Bronchial epithelial cell (primary cell): ENCODE measurements at regions not wholly inside any gene's neighbourhood (a gene's known extent, or its start where the extent isn't known, plus 50 kb on each side); places are given as distances from the start of the nearest gene placed in this dataset.

Experiments
- DNase-seq: peaks from one replicate; pipeline ENCODE4 v3.0.0-alpha.2; 2010; ENCODE audit warnings: low read depth
- FAIRE-seq: peaks from 2 replicates; lab custom pipeline; 2011; peaks lifted over from hg19 to GRCh38; lab: Jason Lieb, UNC
- H3K27me3 ChIP-seq: 2 replicates; pipeline ENCODE4 v1.5.1; 2011; ENCODE audit warnings: low read length; ENCODE audit not compliant: control insufficient read depth, insufficient read depth
- H3K36me3 ChIP-seq: 2 replicates; pipeline ENCODE4 v1.5.1; 2011; ENCODE audit warnings: low read length; ENCODE audit not compliant: control insufficient read depth, insufficient read depth
- H3K4me3 ChIP-seq: 2 replicates; pipeline ENCODE4 v1.5.1; 2011; ENCODE audit warnings: mild to moderate bottlenecking, low read depth, low read length, control low read depth
- TF ChIP-seq, protein P1 (sequence below): IDR thresholded peaks from 2 replicates; pipeline ENCODE4 v1.5.1; 2011; ENCODE audit warnings: mild to moderate bottlenecking, moderate library complexity, low read length, control low read depth, inconsistent platforms; ENCODE audit not compliant: insufficient read depth, severe bottlenecking

DNA sequence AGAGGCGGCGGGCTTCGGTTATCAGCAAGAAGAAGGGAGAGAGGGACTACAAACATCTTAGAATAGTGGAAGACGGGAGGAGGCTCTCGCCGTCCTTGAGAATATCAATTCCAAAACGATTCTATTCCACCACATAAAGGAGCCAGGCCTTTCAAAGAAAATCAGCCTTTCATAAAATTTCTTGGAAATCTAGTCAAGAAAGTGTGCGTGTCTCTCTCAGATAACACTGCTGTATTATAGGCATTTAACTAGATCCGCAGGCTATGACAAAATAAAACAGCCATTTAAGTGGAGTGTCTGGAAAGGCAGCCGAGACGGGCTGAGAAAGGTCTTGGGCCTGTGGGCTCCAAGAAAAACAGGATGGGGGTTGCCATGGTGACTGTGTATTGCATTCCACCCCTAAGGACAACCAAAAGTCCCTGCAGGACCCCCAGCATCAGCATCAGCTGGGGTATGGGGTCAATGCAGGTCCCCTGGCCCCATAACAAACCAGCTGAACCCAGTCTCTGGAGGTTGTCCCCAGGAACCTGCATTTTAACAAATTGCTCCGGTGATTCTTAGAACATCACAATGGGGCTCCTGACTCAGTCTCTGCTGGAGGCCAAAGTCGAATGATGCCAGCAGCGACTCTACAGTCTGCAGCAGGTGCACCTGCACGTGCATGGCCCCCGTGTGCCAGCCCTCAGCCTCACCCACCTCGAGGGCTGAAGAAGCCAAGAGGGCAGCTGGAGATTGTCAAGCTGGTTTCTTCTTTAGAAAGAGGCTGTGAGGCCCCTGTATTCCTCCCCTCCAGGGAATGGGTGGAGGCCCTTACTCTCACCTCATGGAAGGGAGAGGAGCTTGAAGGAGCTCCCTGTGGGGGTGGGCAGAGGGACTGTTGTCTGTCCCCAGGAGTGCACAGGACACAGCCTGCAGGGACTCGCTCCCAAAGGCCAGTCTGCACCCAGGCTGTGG is 287.4 kb downstream of the NPHP4 start:
- FAIRE-seq: no peak
- TF ChIP-seq, protein P1, sequence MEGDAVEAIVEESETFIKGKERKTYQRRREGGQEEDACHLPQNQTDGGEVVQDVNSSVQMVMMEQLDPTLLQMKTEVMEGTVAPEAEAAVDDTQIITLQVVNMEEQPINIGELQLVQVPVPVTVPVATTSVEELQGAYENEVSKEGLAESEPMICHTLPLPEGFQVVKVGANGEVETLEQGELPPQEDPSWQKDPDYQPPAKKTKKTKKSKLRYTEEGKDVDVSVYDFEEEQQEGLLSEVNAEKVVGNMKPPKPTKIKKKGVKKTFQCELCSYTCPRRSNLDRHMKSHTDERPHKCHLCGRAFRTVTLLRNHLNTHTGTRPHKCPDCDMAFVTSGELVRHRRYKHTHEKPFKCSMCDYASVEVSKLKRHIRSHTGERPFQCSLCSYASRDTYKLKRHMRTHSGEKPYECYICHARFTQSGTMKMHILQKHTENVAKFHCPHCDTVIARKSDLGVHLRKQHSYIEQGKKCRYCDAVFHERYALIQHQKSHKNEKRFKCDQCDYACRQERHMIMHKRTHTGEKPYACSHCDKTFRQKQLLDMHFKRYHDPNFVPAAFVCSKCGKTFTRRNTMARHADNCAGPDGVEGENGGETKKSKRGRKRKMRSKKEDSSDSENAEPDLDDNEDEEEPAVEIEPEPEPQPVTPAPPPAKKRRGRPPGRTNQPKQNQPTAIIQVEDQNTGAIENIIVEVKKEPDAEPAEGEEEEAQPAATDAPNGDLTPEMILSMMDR: no peak
- Histone ChIP-seq H3K4me3 (no peak overlapping the region), H3K36me3 (no peaks in the 10 kb centered on the region), H3K27me3 (no peaks in the 10 kb centered on the region)
- no peak for DNase-seq

DNA sequence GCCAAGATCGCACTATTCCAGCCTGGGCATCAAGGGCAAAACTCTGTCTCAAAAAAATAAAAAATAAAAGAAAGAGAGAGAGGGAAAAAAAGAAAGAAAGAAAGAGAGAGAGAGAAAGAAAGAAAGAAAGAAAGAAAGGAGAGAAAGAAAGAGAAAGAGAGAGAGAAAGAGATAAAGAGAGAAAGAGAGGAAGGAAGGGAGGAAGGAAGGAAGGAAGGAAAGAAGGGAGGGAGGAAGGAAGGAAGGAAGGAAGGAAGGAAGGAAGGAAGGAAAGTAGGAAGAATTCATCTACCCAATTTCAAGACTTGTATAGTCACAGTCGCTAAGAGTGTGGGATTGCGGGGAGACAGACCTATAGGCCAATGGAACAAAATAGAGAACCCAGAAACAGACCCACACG is 290.6 kb downstream of the NPHP4 start:
- DNase-seq: no peak
- Histone ChIP-seq H3K27me3 (no peaks in the 10 kb centered on the region), H3K36me3 (no peaks in the 10 kb centered on the region), H3K4me3 (no peak overlapping the region)
- TF ChIP-seq, protein P1: no peak
- FAIRE-seq: no peak

- TF ChIP-seq, protein P1: no peak
- H3K27me3 ChIP-seq: no peaks in the 10 kb centered on the region
- DNase-seq: no peak
- no peaks in the 10 kb centered on the region for H3K36me3 ChIP-seq
- no peak overlapping the region for H3K4me3 ChIP-seq
- no peak for FAIRE-seq
Observed at GRCh38 chr1:5693568-5693967, 298.7 kb downstream of the NPHP4 start.

GRCh38 chr1:5692664-5693063 is 299.6 kb downstream of the NPHP4 start:
- Histone ChIP-seq H3K27me3 (no peaks in the 10 kb centered on the region), H3K36me3 (no peaks in the 10 kb centered on the region), H3K4me3 (no peak overlapping the region)
- no peak for FAIRE-seq
- no peak for DNase-seq
- TF ChIP-seq, protein P1: no peak

GRCh38 chr1:5691795-5692509 is 300.3 kb downstream of the NPHP4 start:
- FAIRE-seq (no peak), DNase-seq (no peak)
- Histone ChIP-seq H3K4me3 (no peak overlapping the region), H3K36me3 (no peaks in the 10 kb centered on the region), H3K27me3 (no peaks in the 10 kb centered on the region)
- TF ChIP-seq, protein P1: no peak
